ENCODE measurements at regions not wholly inside any gene's neighbourhood (a gene's known extent, or its start where the extent isn't known, plus 50 kb on each side); places are given as distances from the start of the nearest gene placed in this dataset.
"Not testable (repeated sequence)": the region's sequence is repeated elsewhere in the genome, so short reads cannot be mapped to it uniquely, and the experiment has no call there.

- no peak for DNase-seq
These were observed 154.0 kb upstream of the FOXK1 start for GRCh38 chr7:4527988-4528636.

GRCh38 chr7:4531236-4531635 lies 150.9 kb upstream of the FOXK1 start:
- no peak for DNase-seq

DNA sequence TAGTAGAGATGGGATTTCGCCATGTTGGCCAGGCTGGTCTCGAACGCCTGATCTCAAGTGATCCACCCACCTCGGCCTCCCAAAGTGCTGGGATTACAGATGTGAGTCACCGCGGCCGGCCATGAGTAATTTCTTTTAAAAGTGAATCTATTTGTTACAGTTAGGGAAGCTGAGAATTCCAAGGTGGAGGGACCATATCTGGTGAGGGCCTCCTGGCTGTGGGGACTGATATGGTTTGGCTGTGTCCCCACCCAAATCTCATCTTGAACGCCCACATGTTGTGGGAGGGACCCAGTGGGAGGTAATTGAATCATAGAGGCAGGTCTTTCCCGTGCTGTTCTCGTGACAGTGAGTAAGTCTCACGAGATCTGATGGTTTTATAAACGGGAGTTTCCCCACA lies 148.8 kb upstream of the FOXK1 start:
- DNase-seq: not testable (repeated sequence)

- DNase-seq: no peak
These were observed 132.4 kb upstream of the FOXK1 start for GRCh38 chr7:4549681-4550080.

DNA sequence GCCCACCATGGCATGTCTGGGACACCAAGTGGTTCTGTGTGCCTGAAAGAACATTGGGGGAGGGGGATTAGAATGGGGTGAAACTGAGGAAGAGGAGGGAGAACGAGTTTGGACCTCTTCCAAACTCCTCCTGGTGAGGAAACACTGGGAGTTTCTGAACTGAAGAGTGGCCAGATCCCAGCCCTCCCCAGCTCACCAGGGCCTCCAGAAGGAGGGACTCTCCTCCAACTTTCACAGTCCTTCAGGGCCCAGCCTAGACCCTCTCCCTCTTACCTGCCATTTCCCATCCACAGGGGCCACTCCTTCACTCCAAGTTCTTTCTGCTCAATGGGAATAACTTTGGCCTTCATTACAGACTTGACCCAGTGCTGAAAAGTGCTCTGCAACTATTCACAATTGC lies 132.0 kb upstream of the FOXK1 start:
- no peak for DNase-seq

- DNase-seq: no peak
These were observed 129.1 kb upstream of the FOXK1 start for GRCh38 chr7:4552985-4553384.

DNA sequence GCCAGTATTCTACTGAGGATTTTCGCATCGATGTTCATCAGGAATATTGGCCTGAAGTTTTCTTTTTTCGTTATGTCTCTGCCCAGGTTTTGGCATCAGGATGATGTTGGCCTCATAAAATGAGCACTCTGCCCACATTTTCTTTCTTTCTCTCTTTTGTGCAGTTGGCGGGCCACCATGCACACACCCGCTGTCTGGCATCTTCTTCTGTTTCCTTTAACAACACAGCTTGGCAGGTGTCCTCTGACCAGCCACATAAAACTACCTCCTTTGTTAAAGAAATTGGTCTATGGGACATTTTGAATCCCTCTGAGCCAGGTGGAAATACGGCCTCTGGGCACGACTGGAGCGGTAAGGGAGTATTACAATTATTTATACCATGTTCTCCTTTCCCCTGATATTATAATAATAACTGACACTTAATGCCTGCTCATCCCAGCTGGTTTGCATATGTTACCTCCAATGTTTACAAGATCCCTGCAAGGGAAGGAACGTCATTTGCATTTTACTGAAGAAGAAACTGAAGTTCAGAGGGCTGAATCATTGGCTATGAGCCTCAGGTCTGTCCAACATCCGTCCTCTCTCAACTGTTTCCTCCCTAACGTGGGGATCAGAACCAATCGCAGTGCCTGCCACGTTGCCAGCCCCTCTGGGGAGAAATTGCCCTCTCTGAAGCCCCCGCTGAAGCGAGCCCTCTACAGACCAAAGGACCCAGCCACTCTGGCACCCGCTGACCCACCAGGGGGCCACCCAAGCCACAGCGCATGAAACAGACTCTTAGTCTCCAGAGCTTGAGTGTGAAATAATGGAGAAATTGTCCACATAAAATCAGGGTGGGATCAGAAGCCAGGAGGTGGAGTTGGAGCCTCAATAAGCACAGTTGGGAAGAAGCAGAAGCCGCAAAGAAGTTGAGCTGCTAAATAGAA lies 125.0 kb upstream of the FOXK1 start:
- DNase-seq: no peak

- no peak for DNase-seq
These were observed 120.3 kb upstream of the FOXK1 start for GRCh38 chr7:4561795-4562194.

GRCh38 chr7:4566714-4567113 lies 115.4 kb upstream of the FOXK1 start:
- DNase-seq: no peak

DNA sequence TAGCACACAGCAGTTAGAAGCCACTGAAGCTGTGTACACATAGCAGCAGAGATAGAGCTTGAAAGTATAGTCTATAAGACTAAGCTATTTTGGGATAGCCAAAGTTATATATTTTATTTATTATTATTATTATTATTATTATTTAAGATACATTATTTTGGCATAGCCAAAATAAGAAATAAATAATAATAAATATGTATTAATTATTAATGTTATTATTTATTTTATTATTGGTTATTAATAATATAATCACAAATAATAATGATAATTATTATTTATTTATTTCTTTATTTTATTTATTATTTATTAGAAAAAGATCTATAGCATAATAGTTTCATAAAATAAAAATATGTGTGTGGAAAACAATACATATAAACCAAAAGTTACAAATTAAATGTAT lies 107.2 kb upstream of the FOXK1 start:
- DNase-seq: no peak

- no peak for DNase-seq
These were observed 106.8 kb upstream of the FOXK1 start for GRCh38 chr7:4575254-4575653.

DNA sequence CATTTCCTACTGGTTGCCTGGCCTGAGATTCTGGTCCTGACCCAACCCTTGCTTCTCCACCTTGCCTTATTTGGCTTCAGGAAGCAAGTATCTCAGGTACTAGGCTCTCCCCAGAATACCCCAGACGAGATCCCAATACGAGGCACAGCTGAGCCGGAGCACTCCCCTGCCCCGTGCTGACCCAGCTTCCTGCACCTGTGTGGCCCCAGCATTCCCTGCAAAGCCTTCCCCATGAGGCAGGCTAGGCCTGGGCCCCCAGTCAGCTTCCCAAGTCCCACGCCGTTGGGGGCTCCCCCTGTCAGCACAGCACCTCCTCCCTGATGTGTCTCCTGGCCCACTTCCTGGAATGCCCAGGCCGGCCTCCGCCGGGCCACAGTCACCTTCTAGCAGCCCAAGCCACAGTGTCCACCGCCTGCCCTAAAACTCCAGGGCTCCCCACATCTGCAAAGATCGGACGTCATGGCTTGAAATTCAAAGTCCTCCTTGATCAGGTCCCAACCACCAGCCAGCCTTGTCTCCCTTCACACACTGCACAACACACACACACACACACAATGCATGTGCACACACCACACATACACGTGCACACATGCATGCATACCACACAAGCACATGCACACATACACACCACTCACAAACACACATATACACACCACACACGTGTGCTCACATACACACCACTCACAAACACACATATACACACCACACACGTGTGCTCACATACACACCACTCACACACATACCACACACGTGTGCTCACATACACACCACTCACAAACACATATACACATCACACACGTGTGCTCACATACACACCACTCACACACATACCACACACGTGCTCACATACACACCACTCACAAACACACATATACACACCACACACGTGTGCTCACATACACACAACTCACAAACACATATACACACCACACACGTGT lies 78.9 kb upstream of the FOXK1 start:
- DNase-seq: no peak

GRCh38 chr7:4603843-4604231 lies 78.3 kb upstream of the FOXK1 start:
- DNase-seq: no peak

DNA sequence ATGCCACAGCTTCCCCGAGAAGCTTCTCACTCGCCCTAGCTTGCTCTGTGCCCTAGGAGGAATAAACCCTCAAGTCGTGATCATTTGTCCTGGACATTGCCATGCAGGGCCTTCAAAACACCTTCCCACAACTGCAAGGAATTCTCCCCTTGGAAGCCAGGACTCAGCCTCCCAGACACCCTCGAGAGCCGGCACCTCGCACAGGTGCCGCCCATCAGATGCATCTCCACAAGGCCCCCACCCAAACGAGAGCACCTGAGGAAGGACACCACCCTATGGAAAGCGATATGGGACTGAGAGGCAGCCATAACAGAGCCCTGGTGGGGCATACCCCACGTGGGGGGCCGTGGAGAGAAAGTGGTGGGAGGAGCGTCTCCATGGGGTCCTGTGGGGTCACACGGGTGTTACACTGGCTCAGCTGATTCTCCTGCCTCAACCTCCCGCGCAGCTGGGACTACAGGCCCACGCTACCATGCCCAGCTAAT lies 77.6 kb upstream of the FOXK1 start:
- no peak for DNase-seq

GRCh38 chr7:4606797-4607196 lies 75.3 kb upstream of the FOXK1 start:
- DNase-seq: no peak

- DNase-seq: no peak
These were observed 74.8 kb upstream of the FOXK1 start for GRCh38 chr7:4607311-4607729.

DNA sequence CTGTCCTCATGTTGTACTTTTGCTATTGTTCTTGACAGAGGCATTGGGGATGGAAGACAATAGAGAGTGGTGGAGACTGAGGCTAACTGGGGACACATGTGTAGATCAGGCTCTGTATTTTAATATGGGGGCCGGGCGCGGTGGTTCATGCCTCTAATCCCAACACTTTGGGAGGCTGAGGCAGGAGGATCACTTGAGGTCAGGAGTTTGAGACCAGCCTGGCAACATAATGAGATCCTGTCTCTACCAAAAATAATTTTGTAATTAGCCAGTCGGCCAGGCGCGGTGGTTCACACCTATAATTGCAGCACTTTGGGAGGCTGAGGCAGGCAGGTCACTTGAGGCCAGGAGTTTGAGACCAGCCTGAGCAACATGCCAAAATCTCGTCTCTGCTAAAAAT lies 72.5 kb upstream of the FOXK1 start:
- not testable (repeated sequence) for DNase-seq

DNA sequence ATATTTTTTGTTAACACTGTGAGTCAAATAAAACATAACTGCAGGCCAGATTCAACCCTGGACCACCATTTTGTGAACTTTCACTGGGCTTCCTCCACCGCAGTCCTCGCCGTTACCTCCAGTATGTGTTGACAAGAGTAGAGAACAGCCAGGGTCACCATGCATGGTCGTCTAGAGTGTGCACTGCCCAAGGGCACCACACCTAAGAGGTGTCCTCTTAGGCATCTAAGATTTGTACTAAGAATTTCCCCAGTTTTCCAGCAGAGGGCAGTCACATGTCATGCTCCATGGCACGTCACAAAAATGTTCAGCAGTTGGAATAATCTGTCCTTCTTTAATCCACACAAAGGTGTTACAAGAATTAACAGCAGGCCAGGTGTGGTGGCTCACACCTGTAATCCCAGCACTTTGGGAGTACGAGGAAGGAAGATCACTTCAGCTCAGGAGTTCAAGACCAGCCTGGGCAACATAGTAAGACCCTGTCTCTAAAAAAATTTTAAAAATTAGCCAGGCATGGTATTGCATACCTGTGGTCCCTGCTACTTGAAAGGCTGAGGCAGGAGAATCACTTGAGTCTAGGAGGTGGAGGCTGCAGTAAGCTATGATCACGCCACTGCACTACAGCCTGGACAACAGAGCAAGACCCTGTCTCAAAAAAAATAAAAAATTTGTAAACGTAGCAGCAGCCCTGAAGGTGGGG lies 71.2 kb upstream of the FOXK1 start:
- DNase-seq: peak; percentile 51 to 80

DNA sequence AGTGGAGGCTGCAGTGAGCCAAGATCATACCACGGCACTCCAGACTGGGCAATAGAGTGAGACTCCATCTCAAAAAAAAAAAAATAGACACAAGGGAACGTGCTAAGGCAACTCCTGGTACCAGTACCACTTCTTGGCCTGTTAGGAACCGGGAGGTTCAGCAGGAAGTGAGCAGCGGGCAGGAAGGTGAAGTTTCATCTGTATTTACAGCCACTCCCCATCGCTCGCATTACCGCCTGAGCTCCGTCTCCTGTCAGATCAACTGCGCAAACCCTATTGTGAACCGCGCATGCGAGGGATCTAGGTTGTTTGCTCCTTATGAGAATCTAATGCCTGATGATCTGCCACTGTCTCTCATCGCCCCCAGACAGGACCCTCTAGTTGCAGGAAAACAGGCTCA lies 69.9 kb upstream of the FOXK1 start:
- no peak for DNase-seq

DNA sequence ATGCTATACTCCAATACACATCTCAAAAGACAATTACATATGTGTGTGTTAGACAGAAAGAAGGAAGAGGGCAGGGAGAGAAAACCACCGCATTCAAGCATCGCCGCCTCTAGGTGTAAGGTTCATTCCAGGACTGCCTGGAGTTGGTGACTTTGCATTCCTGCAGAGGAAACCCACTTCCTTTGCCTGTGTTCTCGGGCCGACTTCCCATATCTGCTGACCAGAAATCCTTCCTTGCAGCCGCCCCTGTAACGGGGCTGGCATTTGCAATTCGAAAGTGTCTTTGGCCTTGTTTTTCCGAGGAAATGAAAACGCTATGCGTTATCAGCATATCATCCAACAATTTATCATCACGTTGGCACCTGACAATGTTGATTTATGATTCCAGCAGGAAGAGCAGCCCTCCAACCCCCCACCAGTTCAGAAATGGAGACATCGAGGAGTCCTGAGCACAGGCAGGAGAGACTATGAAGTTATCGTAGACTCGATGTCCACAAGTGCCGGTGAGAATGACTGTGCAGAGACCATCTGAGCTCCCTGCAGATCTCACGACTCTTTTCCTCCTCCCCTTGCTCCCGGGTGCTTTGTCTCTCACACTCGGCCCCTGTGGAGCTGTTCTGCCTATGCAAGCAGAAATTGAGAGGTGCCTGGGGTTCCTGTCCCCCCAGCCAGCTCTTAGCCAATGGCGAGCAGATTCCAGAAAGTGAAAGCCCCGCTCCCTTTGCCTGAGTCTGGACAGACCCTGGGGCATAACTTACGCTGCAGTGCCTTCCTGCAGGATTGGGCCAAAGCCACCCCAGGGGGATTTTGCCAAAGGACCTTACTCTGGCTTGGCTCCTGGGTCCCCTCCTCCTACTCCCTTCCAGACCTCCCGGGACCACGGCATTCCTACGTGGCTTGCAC lies 68.9 kb upstream of the FOXK1 start:
- DNase-seq: peak in 1 of 2 donors; percentile 7

GRCh38 chr7:4613846-4614548 lies 68.1 kb upstream of the FOXK1 start:
- DNase-seq: no peak

Data from CD4-positive, alpha-beta T cell treated with Interferon alpha-2 for 1 hour (primary cell).